GM10248 (cell line): ENCODE measurements at regions not wholly inside any gene's neighbourhood (a gene's known extent, or its start where the extent isn't known, plus 50 kb on each side); places are given as distances from the start of the nearest gene placed in this dataset.

ENCODE experiments used
- CTCF ChIA-PET: fragments of 300-600 bp; sonication (Branson Sonifier 250); formaldehyde crosslinking; extraction: SDS; loops from one replicate; lab custom pipeline; 2021; ENCODE audit warnings: antibody characterized with exemption; lab: Yijun Ruan, JAX
- POLR2A ChIA-PET: fragments of 350-650 bp; sonication (Branson Sonifier 250); formaldehyde crosslinking; extraction: SDS; loops from one replicate; lab custom pipeline; 2020; ENCODE audit warnings: antibody characterized with exemption; lab: Yijun Ruan, JAX
- DNase-seq: peaks from one replicate; pipeline ENCODE4 v3.0.0; 2012; ENCODE audit errors: extremely low spot score
- TF ChIP-seq, protein P1 (sequence below): IDR thresholded peaks from 2 replicates; pipeline ENCODE4 v1.5.1; 2012; ENCODE audit warnings: mild to moderate bottlenecking, low read depth; ENCODE audit errors: extremely low read depth, missing control alignments, control extremely low read depth

DNA sequence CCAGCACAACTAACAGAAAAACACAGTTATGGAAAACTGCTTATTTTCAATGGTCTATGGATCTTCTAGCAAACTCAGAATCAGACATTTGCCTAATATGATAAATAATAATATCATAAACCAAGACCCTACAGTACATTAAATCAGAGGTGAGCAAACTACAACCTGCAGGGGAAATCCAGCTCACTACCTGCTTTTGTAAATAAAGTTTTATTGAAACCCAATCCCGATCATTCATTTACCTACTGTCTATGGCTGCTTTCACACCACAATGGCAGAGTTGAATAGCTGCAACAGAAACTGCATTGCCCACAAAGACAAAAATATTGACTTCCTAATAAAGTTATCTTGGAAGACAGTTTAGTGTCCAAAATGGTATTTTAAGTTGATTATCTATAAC lies 108.5 kb downstream of the ELAPOR2 start:
- TF ChIP-seq, protein P1, sequence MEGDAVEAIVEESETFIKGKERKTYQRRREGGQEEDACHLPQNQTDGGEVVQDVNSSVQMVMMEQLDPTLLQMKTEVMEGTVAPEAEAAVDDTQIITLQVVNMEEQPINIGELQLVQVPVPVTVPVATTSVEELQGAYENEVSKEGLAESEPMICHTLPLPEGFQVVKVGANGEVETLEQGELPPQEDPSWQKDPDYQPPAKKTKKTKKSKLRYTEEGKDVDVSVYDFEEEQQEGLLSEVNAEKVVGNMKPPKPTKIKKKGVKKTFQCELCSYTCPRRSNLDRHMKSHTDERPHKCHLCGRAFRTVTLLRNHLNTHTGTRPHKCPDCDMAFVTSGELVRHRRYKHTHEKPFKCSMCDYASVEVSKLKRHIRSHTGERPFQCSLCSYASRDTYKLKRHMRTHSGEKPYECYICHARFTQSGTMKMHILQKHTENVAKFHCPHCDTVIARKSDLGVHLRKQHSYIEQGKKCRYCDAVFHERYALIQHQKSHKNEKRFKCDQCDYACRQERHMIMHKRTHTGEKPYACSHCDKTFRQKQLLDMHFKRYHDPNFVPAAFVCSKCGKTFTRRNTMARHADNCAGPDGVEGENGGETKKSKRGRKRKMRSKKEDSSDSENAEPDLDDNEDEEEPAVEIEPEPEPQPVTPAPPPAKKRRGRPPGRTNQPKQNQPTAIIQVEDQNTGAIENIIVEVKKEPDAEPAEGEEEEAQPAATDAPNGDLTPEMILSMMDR, result no peak
- CTCF ChIA-PET, result interaction anchor here (1.0 to 6.5 kb wide), 12 partner anchors 8 to 203 kb away, joined by 3 to 52 read pairs (median 4); no protein-coding TSS in a partner anchor
- DNase-seq, result no peak
- POLR2A ChIA-PET, result no interaction called here

DNA sequence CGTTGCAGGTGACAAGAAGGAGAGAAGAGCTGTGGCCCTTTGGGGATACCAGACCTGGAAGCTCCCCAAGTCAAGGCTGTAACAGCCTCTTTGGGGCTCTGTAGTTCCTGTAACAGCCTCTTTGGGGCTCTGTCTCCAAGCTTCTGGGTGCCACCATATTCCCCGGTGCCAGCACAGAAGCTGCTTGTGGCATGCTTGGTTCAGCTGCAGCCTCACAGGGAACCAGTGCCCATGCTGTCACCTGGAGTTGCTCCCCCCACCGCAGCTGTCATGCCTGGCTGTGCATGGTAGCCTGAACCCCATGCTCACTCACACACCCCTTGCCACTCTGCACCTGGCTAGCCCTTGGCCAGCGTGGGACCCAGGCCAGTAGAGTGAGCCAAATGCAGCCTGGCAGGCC lies 109.1 kb downstream of the ELAPOR2 start:
- ChIA-PET CTCF (interaction anchor here (0.7 to 6.5 kb wide), 19 partner anchors 9 to 222 kb away, joined by 3 to 52 read pairs (median 3); partner anchors contain the start of gene ELAPOR2), POLR2A (interaction anchor here (2.0 kb wide), 1 partner anchor 202 kb away, joined by 5 read pairs; the partner anchor contains the start of gene DMTF1)
- no peak for DNase-seq
- TF ChIP-seq, protein P1, result peak; percentile 21

DNA sequence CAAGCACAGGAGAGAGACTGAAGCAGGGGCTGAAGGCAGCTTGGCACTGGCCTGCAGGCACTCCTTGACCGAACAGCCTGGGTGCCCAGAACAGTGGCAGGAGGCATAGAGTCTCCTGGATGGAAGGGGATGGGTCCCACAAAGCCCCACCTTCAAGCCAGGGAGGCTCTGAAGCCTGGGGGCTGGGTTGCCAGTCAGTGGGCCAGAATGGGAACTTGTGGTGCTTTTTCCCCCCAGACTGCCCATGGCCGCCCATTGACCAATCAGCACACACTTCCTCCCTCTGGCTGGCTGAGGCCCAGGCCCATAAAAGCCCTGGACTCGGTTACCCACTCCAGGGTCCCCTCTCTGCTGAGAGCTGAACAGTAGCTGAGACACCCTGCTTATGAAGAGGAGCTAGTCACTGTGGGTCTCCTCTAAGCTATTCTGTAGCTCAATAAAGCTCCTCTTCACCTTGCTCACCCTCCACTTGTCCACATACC lies 109.6 kb downstream of the ELAPOR2 start:
- ChIA-PET CTCF (interaction anchor here (0.7 to 6.5 kb wide), 22 partner anchors 8 to 272 kb away, joined by 3 to 52 read pairs (median 3); partner anchors contain the start of gene ELAPOR2), POLR2A (interaction anchor here (2.0 kb wide), 1 partner anchor 203 kb away, joined by 5 read pairs; the partner anchor contains the start of gene DMTF1)
- no peak for DNase-seq
- TF ChIP-seq, protein P1, result no peak

DNA sequence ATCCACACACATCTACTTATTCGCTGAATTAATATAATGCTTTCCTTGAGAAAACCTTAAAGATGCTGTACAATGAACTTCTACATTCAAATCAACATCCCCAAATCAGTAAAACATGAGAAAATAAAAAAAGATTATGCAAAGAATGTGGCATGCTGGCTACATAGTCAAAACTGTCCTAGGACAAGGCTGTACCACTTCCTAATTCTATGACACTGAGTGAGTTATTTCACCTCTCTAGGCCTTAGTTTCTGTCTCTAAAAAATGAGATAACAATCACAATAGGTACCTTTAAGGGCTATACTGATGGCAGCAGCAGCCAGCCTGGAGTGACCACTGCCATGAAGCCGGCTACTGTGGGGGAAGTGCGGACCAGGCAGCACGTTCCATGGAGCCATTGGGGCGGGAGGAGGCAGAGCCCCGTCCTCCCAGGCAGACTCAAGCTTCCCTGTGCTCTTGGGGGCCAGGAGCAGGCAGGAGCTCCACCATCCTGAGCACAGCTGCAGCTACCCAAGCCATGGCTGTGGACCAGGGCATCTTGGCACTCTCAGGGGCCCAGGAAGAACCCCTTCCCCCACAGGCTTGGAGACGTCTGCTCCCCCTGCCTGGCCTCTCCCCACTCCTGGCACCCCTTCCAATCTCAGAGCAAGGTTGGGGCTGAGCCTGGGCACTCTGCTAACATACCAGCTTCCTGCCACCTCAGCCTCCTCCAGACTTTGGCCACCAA lies 110.2 kb downstream of the ELAPOR2 start:
- CTCF ChIA-PET, result interaction anchor here (0.6 to 6.5 kb wide), 20 partner anchors 8 to 273 kb away, joined by 3 to 52 read pairs (median 4); partner anchors contain the start of genes ELAPOR2 and TMEM243
- POLR2A ChIA-PET, result interaction anchor here (2.0 kb wide), 1 partner anchor 203 kb away, joined by 5 read pairs; the partner anchor contains the start of gene DMTF1
- DNase-seq, result peak; percentile 56
- TF ChIP-seq, protein P1, result no peak

DNA sequence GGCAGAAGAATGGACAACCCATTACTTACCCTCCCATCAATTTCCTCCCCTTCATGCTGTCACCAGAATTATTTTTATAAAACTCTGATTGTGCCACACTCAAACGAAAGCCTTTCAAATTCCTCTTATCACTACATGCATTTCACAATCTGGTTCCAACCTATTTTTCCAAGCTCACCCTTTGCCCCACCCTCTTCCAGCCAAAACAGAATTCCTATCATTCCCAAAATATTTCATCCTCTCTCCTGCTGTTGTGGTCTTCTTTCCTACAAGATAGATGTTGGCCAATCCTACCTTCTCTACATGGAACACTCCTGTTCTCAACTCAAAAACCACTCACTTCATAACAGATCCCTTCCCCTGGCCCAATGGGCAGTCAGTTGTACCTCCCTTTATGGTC lies 111.5 kb downstream of the ELAPOR2 start:
- ChIA-PET POLR2A (no interaction called here), CTCF (interaction anchor here (0.7 to 6.5 kb wide), 12 partner anchors 9 to 288 kb away, joined by 3 to 52 read pairs (median 4); partner anchors contain the start of gene TMEM243)

DNA sequence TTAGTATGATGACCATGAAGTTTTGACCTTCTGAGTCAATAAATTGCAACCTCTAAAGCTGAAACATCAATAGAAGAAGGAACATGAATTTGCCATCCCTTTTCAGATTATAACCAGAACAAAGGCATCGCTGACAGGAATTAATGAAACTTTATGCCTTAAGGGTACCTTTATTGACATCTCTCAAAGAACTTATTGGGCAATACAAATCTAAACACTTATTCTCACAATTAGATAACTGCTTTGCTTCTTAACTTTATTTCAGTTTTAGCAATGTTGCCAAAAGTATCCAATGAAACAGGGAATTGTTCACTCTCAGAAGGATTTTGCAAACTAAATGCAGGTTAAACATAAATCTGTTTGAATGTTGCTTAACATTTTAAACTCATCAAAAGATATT lies 116.0 kb downstream of the ELAPOR2 start:
- TF ChIP-seq, protein P1, result no peak
- POLR2A ChIA-PET, result no interaction called here
- CTCF ChIA-PET, result interaction anchor here (1.1 to 14.2 kb wide), 5 partner anchors 16 to 206 kb away, joined by 3 to 130 read pairs (median 4); partner anchors contain the start of genes DMTF1 and ELAPOR2
- no peak for DNase-seq

More for the DNA sequence above, 111.5 kb downstream of the ELAPOR2 start:
- no peak for DNase-seq
- TF ChIP-seq, protein P1, result no peak
